H1 (cell line): ENCODE measurements at regions not wholly inside any gene's neighbourhood (a gene's known extent, or its start where the extent isn't known, plus 50 kb on each side); places are given as distances from the start of the nearest gene placed in this dataset.

Experiments used
- BACH1 ChIP-seq: IDR thresholded peaks from 2 replicates; pipeline ENCODE4 v1.6.1; 2012; ENCODE audit warnings: low read length, improper control_type of control experiment
- BRCA1 ChIP-seq: IDR thresholded peaks from 2 replicates; pipeline ENCODE4 v1.6.1; 2012; ENCODE audit warnings: low read depth, low read length, improper control_type of control experiment
- CTCF ChIP-seq, 3 experiments: IDR thresholded peaks; 1 replicate in 2 of 3; 2 replicates in 1 of 3; pipeline versions ENCODE4 v1.5.1 to v1.6.1; 2011; ENCODE audit warnings: low read length in 3 of 3, mild to moderate bottlenecking in 3 of 3, inconsistent platforms in 2 of 3, low read depth in 1 of 3, moderate library complexity in 1 of 3; ENCODE audit not compliant: insufficient read depth in 1 of 3; ENCODE audit errors: control extremely low read depth in 1 of 3
- RAD21 ChIP-seq, 2 experiments: IDR thresholded peaks in 1 of 2; conservative IDR thresholded peaks in 1 of 2; 2 replicates each; pipeline ENCODE4 v1.6.1; 2011; ENCODE audit warnings: low read depth in 2 of 2, low read length in 2 of 2, improper control_type of control experiment in 1 of 2, inconsistent platforms in 1 of 2, mild to moderate bottlenecking in 1 of 2, moderate library complexity in 1 of 2
- SIN3A ChIP-seq, 2 experiments: IDR thresholded peaks in 1 of 2; conservative IDR thresholded peaks in 1 of 2; 2 replicates each; pipeline ENCODE4 v1.6.1; 2011 to 2012; ENCODE audit warnings: low read length in 2 of 2, improper control_type of control experiment in 1 of 2, low read depth in 1 of 2, mild to moderate bottlenecking in 1 of 2
- TAF1 ChIP-seq: IDR thresholded peaks from 2 replicates; pipeline ENCODE4 v1.6.1; 2011; ENCODE audit warnings: mild to moderate bottlenecking, low read depth, low read length

DNA sequence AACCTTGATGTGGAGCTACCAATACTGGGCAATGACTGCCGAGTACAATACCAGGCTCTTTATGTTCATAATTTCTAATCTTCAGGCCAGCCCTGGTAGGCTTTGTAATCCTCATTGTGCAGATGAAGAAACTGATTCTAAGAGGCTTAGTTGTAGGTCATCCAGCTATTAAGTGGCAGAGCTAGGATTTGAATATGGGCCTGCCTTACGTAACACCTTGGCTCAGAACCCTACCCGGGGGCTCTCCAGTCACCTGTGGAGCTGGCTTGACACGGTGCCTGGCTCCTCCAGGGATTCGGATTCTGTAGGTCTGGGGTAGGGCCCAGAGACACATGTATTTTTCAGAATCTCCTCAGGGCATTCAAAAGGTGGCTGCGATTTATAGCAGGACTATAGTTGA, 515.5 kb downstream of the QKI start:
- TF ChIP-seq BRCA1 (no peak), CTCF (IDR thresholded peaks at IDR 0.05; ENCODE audit: control extremely low read depth in 1 of 3, insufficient read depth in 1 of 3, low read depth in 1 of 3, low read length in 3 of 3) (no peak), SIN3A (conservative IDR thresholded peaks at IDR 0.05 in 1 of 2, IDR thresholded peaks at IDR 0.05 in 1 of 2; ENCODE audit: low read depth in 1 of 2, low read length in 2 of 2) (no peak), TAF1 (no peak), BACH1 (no peak), RAD21 (IDR thresholded peaks at IDR 0.05 in 1 of 2, conservative IDR thresholded peaks at IDR 0.05 in 1 of 2; ENCODE audit: low read depth in 2 of 2, low read length in 2 of 2) (no peak)
